Bronchial epithelial cell (primary cell): ENCODE measurements at regions not wholly inside any gene's neighbourhood (a gene's known extent, or its start where the extent isn't known, plus 50 kb on each side); places are given as distances from the start of the nearest gene placed in this dataset.

ENCODE experiments used
- DNase-seq: peaks from one replicate; pipeline ENCODE4 v3.0.0-alpha.2; 2010; ENCODE audit warnings: low read depth
- FAIRE-seq: peaks from 2 replicates; lab custom pipeline; 2011; peaks lifted over from hg19 to GRCh38; lab: Jason Lieb, UNC
- H3K27me3 ChIP-seq: 2 replicates; pipeline ENCODE4 v1.5.1; 2011; ENCODE audit warnings: low read length; ENCODE audit not compliant: control insufficient read depth, insufficient read depth
- H3K36me3 ChIP-seq: 2 replicates; pipeline ENCODE4 v1.5.1; 2011; ENCODE audit warnings: low read length; ENCODE audit not compliant: control insufficient read depth, insufficient read depth
- H3K4me3 ChIP-seq: 2 replicates; pipeline ENCODE4 v1.5.1; 2011; ENCODE audit warnings: mild to moderate bottlenecking, low read depth, low read length, control low read depth
- TF ChIP-seq, protein P1 (sequence below): IDR thresholded peaks from 2 replicates; pipeline ENCODE4 v1.5.1; 2011; ENCODE audit warnings: mild to moderate bottlenecking, moderate library complexity, low read length, control low read depth, inconsistent platforms; ENCODE audit not compliant: insufficient read depth, severe bottlenecking

DNA sequence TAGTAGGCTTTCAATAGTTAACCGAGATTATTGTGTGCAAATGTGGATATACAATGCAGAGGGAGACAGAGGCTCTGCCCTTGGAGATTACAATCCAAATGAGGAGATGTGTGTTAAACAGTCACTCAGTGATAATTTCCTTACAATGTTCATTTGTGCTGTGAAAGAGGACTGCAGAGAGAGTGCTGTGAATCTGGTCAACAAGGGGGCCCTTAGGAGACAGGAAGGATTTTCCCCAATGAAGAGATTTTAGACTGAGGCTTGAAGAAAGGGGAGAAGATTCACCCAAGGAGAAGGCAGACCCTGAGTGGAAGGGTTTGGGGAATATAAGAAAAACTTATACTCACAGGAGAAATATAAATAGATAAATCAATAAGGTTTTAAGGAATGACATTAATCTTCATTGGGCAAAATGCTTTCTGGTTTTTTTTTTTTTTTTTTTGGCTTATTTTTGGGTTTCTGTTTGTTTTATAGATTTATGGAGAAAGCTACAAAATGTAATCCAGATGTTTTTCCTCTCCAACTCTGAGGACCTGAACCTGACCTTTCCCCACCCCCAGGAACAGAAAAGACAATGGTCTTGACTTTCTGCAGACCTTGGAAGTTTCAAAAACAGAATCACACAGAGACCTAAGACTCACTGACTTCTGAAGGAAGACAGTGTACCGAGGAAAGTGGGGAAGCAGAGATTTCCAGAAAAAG, 151.3 kb upstream of the SERPINE2 start:
- Histone ChIP-seq H3K27me3 (no peaks in the 10 kb centered on the region), H3K4me3 (no peak overlapping the region), H3K36me3 (no peaks in the 10 kb centered on the region)
- no peak for DNase-seq
- TF ChIP-seq, protein P1, sequence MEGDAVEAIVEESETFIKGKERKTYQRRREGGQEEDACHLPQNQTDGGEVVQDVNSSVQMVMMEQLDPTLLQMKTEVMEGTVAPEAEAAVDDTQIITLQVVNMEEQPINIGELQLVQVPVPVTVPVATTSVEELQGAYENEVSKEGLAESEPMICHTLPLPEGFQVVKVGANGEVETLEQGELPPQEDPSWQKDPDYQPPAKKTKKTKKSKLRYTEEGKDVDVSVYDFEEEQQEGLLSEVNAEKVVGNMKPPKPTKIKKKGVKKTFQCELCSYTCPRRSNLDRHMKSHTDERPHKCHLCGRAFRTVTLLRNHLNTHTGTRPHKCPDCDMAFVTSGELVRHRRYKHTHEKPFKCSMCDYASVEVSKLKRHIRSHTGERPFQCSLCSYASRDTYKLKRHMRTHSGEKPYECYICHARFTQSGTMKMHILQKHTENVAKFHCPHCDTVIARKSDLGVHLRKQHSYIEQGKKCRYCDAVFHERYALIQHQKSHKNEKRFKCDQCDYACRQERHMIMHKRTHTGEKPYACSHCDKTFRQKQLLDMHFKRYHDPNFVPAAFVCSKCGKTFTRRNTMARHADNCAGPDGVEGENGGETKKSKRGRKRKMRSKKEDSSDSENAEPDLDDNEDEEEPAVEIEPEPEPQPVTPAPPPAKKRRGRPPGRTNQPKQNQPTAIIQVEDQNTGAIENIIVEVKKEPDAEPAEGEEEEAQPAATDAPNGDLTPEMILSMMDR, result no peak
- FAIRE-seq, result peak; percentile 13

DNA sequence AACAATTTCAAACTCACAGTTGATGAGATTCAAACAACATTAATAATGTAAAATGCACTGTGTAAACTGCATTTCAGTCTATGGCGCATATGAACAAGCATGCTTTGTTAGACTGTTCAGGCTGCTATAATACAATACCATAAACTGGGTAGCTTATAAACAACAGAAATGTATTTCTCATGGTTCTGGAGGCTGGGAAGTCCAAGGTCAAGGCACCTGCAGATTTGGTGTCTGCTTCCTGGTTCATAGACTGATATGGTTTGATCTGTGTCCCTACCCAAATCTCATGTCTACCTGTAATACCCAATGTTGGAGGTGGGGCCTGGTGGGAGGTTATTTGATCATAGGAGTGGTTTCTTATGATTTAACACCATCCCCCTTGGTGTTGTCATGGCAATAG, 148.1 kb upstream of the SERPINE2 start:
- Histone ChIP-seq H3K36me3 (no peaks in the 10 kb centered on the region), H3K4me3 (no peak overlapping the region), H3K27me3 (no peaks in the 10 kb centered on the region)
- DNase-seq (no peak), FAIRE-seq (no peak)
- TF ChIP-seq, protein P1, result no peak

DNA sequence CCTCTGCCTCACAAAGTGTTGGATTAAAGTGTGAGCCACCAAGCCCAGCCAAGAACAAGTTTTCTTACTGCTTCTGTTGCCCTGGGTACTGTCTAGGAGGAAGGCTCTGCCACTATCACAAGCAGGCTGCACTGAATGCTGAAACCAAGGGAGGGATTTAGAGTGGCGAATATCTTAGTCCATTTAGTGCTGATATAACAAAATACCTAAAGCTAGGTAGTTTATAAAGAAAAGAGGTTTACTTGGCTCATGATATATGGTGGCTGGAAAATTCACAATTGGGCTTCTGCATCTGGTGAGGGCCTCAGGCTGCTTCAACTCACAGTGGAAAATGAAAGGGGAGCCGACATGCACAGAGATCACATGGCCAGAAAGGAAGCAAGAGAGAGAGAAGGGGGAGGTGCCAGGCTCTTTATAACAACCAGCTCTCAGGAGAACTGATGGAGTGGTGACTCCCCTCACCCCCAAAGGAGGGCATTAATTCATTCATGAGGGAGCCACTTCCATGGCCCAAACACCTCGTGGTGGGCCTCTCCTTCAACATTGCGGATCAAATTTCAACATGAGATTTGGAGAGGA, 146.0 kb upstream of the SERPINE2 start:
- H3K4me3 ChIP-seq, result no peak overlapping the region
- FAIRE-seq, result no peak
- TF ChIP-seq, protein P1, result no peak
- no peaks in the 10 kb centered on the region for H3K36me3 ChIP-seq
- no peaks in the 10 kb centered on the region for H3K27me3 ChIP-seq
- no peak for DNase-seq

DNA sequence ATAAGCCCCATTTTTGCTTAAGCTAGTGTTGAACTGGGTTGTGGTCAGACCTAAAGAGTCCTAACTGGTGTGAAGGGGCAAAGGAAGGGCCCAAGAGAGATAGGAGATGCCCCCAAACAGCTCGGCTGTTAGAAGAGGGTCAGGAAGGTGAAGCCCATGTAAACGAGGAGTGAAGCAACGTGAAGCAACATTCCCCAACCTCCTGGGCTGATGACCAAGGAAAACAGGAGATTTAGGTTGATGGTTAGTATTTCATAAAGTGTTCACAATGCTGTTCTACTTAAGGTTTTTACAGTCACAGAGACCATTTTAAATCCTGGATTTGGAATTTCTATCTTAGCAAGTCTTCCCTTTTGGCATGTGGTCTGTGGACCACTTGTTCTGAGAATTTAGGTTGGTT, 144.0 kb upstream of the SERPINE2 start:
- TF ChIP-seq, protein P1, result no peak
- no peak for DNase-seq
- Histone ChIP-seq H3K4me3 (no peak overlapping the region), H3K36me3 (no peaks in the 10 kb centered on the region), H3K27me3 (no peaks in the 10 kb centered on the region)
- FAIRE-seq, result no peak

DNA sequence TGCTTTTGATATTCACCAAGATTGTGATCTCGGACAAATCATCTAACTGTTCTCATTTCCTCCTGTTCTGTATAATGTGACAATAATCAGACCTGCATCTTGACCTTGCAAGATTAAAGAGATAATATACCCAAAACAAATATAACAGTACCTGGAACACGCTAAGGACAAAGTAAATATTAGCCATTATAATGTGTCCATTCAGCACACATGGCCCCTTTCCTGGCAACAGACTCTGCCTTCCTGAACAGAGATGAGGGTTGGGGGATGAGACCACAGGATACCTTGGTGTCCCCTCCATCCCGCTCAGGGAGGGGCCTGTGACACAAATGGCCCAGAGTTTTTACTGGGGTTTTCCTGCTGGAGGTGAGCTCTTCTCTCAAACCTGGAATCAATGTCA, 143.4 kb upstream of the SERPINE2 start:
- TF ChIP-seq, protein P1, result no peak
- no peak overlapping the region for H3K4me3 ChIP-seq
- H3K27me3 ChIP-seq, result no peaks in the 10 kb centered on the region
- DNase-seq (no peak), FAIRE-seq (no peak)
- H3K36me3 ChIP-seq, result no peaks in the 10 kb centered on the region
